C1 segment of cervical spinal cord (tissue), 14 donors: ENCODE measurements at regions not wholly inside any gene's neighbourhood (a gene's known extent, or its start where the extent isn't known, plus 50 kb on each side); places are given as distances from the start of the nearest gene placed in this dataset.

Experiments
- DNase-seq, 14 donors: peaks; one replicate each; lab custom pipeline; 2025; lab: John Stamatoyannopoulos, UW

DNA sequence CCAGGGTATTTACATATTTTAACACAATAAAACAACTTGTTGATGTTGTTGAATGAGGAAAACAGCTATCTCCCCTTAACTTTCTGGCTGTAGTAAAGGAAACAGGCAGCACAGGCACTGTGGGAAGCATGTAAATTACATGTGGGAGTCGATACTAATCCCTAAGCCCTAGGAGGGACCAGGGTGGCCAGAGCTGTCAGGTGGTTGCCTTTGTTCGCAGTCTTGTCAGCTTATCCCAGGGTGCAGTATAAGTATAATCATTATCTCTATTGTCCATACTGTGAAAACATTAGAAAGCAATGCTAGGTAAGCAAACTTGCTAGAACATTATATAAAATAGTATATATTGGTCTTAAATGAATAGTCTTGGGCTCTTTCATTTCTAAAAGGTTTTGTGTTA, 125.6 kb upstream of the RPS23 start:
- DNase-seq: no peak

DNA sequence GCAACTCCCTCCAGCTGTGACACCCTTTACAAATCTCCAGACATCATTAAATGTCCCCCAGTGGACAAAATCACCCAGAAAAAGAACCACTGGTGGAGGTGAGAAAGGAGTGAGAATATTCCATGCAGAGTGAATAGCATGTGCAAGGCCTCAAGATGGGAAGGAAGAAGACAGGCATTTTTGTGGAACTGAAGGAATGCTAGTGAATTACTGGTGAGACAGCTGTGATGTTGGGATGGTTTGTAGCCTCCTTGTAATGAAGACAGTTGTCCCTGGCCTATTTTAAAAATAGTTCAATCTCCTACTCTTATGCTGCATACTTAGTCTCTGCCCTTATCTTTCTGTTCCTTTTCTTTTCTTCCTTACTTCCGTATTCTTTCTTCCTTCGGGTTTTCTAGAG, 124.9 kb upstream of the RPS23 start:
- no peak for DNase-seq

DNA sequence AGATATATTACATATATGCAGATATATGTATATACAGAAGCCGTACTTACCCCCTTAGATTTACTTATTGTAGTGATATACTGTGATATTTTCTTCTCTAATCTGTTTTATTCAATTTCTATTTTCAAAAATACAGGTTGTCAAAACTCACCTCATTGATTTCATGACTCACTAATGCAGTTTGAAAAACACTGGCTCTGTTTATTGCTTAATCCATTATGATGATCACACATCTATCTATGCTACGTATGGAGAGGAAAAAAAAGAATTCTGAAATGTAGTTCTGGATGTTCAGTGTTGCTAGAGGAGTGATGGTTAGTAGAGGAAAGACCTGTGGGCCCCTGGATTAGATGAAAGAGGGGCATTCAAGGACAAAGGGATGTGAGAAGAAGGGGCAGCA, 121.0 kb upstream of the RPS23 start:
- DNase-seq: no peak

DNA sequence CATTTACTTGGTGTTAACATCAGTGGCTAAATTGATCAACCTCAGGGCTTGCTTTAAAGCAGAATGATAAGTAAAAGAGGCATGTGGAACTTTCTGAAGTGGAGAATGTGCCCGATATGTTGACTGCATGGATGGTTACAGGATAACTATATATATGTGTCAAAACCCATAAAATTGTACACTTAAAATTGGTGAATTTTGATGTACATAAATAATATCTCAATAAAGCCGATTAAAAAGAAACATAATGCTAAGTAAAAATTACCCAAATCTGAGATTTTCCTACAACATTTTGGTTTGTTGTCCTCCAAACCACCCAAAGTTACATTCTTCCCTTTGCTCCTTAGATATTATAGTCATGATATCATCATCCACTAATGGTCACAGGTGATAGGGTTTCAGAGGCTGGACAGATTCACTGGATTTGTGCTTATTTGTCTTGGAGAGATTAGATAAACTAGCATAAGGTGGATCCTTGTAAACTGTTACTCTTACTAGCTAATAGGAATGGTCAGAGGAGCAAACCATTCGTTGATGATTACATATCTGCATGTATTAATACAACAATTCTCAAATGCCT, 119.7 kb upstream of the RPS23 start:
- no peak for DNase-seq

DNA sequence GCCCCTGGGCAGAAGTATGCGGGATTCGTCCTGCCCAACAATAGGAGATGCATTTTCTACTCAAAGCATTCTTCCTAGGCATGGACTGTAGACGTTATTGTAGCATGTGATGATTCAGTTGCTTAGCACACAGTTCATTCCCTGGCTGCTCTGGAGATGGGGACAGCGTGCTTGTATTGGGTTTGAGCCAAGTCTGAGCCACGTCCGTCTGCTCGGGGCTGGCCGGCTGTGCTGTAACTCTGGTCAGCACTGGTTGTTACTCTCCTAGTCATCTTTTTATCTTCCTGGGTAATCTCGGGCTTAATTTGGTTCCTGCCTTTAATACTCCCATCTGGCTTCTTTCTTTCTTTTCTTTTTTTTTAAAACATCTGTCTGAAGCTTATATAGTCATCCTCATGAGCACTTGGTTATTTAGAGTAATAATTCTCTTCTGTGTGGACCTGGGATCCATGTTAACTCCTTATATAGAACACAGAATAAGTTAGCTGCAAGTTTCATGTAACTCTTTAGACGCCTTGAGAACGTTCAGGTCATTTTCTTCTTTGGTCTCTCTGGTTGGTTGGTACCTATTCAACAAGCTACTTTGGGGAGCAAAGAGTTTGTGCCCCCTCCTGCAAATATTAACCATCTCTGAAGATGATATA, 118.8 kb upstream of the RPS23 start:
- DNase-seq: peak in 7 of 14 donors; percentile 1 to 25 (median 4)

DNA sequence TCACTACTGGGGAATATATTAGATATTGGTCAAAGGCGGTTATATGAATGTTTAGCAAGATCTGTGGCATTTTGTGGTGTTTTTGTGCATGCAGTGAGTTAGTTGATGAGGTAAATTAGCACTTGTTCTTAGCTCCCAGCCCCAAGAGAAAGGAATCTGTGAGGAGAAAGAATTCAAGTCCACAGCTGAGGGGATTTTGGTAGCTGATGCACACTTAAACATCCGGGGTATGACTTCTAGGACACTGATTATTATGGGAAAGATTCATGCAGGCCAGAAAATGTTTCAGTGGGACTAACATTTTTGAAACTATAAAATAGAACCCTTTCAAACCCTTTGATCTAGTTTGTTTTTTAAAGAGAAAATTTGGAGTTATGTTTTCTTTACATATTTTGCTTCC, 118.2 kb upstream of the RPS23 start:
- DNase-seq: no peak

DNA sequence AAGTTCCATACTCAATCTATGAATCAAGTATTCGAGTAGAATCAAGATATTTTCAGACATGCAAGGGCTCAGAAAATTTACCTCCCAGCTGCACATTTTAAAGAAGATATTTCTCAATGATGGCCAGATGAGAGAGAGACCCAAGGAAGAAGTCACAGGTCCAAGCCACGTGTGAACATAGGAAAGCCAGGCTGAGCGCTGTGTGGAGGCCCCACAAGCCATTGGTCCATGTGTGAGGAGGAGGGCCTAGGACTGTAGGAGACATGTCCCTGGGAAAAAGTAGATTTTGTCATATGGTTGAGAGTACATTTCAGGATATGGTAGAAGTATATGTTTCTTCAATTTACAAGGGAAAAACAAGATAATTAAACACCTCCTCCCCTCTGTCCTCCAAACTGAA, 115.8 kb upstream of the RPS23 start:
- no peak for DNase-seq

DNA sequence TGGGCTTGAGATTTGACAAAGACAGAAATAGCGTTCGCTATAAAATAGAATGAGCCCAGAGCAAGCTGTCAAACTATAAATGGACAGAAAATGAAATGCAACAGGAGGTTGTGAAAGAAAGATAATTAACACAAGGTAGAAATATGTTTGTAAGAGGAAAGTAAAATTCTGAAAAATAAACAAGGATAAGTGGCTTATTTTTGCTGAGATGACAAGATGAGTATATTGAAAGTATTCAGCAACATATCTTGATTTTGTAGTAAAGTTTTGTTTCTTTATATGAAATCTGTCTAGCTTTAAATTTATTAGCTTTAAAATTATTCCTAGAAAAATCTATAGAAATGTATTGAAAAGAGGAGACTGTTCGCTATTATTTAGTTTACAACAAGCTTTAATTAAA, 111.9 kb upstream of the RPS23 start:
- DNase-seq: no peak

DNA sequence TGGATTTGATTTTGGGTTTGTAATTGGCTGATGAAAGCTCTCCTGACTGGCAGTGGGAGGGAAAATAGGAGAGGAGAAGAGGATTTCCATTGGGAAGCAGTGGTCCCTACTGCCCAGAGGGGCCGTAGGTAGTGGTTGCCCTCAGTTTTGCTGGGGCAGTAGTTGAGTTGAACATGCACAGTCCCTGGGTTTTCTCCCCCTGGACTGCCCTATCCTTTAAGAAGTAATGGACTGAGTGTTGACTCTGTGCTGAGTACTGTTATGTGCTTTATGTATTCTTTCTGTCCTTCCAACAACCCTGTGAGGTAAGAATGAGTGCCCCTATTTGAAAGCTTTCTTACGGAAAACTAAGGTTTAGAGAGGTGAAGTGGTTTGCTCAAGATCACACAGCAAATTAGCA, 111.2 kb upstream of the RPS23 start:
- no peak for DNase-seq

DNA sequence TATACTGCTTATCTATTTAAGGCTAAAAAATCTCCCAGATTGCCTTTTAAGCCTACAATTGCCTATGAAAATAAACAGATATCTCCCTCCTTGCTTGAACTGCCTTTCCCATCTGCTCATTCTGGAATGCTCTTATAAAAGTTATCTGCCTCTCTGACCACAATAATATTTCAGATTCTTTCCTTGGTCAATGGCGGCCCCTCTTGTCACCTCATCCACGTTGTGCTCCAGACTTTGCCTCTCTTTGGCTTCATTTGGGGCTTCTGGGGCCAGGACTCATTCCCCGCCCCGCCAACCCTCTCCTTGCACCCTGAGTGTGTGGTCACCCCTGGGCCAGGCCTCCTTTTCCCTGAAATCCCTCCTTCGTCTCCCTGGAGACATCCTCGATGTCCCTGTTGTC, 110.0 kb upstream of the RPS23 start:
- no peak for DNase-seq

DNA sequence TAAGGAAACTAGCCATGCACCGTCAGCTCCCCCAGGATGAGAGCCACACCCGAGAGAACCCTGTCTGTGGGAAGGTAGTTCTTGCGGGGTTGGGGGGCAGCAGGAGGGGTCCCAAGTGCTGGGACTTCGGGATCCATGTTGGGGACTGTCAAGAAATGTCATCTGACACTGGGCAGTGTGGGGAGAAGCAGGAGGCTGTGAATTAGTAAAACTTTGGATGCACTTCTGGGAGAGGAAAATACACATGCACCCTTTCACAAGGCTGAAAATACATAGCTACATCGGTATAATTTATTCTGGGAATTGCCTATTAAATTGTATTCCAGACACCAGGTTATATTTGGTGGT, 109.6 kb upstream of the RPS23 start:
- DNase-seq: no peak

DNA sequence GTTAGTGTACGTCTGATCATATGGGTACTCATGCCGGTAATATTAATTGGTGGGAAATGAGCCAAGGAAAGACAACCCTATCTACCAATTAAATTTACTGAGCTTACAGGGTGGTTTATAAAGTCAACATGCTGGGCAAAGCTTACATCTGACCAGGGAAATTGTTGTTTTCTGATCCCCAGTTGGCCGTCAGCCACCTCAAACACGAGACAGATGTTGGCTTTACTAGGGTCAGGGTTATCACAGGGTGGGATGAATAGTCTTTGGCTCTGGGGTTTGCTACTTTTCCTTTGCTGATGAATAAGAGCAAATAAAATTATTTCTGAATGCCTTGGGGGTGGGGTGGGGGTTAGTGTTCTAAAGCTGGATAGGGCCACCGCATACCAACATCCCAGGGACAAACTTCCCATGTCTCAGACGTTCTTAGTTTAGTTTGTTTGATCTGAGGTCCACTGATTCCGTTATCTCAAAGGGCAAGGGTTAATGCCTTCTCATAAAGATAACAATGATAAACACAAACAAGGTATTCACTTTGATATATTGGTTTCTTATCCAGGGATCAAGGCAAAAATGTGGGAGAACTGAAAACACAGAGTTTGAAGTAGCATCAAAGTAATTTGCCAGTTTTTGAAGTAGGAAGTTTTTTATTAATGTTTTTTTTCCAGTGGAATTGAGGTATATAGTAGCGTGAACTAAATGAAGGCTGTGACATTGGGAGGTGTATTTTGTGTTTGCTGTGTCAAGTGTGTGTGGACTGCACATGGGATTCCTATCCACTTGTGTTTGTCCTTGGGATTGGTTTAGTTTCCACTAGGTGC, 109.1 kb upstream of the RPS23 start:
- DNase-seq: no peak

DNA sequence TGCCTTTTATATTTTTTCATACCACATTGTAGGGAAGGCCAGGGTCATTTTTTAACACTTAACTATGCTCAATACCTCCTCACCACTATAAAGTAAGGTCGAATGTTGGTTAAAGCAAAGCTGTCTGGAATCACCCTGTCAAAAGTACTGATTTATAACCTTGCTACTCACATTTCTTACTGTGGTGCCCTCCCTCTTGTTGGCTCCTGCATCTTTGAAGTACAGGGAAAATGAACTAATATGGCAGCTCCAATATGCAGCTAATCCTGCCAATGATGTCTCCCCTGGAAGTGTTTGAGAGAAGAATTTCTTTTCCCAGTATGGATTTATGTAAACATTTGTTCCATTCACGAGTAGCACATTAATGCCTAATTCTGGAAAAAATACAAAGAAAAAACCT, 108.4 kb upstream of the RPS23 start:
- no peak for DNase-seq

DNA sequence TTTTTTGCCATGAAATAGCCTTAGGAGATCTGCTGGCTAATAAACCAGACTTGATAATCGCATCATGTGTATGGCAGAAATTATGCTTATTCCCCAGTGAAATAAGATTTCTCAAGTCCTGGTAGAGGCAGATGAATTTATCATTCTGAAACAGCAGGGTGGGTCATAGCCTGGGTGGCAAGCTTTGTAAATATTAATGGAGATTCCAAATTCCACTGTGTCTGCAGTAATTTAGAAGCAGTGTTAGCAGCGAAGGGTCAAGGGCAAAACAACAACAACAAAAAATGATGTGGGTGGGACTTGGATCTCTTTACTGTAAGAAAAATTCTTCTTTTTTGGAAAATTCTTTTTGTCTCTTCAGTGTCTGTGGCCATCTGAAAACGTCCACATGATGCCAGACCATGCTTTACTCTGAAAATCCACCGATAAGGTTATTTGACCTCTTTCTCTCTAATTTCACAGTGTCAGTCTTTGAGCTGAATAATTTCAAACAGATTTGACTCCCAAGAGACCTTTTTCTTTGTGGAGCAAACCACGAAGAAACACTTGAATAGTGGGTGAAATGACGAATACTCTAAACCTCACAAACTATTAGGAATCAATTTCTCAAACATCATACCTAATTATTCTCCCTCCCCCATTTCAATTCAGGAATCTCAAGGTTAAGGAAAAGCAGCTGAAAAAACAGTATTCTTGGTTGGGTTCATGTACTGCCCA, 106.0 kb upstream of the RPS23 start:
- DNase-seq: no peak

DNA sequence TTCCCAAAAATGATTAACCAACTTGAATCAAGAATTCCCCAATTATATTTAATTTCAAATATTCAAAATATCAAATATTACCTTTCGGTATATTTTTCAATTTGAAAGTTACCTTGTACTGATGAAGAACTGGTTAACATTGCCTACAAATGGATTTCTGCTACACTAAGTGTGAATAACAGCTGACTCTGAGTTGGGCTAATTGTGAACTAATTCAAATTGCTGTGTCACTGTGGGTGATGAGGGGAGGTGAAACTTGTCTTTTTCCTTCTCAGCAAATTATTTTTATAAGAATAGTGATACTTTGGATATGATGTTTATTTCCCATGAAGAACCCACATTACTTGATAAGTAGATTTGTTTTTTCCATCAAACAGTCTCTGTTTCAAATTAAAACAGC, 103.4 kb upstream of the RPS23 start:
- no peak for DNase-seq

DNA sequence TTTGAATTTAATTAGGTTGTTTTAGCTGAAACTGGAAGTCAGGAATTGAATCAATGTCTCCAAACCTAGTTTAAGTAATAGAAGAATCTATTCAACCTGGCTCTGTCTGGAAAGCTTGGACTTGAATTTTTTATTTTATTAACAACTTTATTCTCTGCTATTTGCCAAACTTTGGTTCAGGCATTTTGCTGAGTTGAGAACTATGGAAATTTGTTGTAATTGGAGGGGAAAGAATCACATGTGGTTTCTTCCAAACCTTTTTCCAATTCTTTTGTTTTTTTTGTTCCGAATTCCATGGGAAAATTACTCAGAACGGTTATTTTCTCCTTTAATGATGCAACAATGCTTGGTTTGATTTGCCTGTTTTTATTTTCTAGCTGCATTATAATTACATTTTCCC, 98.2 kb upstream of the RPS23 start:
- DNase-seq: no peak

DNA sequence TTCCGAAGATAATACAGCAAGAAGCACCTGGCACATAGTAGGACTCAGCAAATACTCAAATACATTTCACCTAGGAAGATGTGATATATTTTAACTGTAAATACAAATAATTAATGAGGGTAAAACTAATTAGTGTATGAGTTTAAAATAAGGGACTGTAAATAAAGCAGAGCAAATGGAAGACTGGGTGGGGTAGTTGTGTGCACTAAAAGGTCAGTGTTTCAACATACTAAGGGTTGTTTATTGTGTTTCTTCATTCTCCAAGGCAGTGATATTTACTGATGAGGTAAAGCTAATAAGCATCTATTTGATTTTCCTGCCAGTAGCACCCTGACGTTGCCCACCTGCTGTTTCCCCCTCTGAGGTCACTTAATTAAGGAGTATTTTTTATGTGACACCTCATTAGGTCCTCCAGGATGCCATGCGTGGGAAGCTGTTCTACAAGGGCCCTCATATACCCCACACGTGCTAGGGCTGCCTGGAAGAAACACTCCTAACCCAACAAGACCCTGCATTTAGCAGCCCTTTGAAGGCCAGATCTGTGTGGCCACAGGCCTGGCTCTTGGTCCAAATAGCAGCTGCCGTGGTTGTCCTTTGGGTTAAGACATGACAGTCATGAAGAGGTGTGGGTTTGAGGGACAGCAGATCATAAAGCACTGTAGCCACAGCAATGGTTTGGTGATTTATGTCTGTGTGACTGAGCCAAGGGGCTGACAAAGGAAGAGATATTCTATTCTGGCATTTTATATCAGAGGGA, 97.5 kb upstream of the RPS23 start:
- no peak for DNase-seq

DNA sequence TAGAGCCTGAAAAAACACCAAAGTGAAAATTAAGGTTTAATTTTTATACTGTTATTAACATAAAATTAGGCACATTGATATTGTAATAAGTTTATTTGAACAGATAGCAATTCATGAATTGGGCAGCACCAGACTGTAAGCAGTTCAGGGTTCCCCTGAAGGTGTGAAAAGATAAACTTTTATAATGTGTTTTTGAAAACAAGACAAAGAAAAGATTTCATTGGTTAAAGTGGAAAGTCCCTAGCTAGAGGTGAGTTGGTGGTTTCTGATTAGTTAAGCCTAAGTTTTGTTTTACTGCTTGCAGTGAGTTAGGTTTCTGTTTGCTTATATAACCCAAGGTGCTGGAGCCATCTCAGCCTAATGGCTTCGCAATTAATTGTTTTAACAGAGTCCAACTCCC, 96.5 kb upstream of the RPS23 start:
- no peak for DNase-seq

DNA sequence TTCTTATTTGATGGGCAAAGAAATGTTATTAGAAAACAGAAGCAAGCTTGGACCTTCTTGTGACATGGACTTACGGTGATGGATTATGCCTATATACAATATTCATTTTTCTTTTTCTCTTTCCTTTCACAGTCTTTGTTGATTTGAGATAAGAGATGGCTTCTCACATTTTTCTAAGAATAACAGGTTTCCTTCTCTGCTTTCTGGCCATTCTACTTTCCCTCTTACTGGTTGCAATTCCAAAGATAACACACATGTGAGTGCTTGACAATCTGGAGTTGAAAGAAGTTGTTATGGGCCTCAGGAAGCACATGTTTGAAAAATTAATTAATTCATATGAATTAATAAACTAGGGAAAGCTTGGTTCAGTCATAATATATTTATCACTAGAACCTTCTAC, 89.8 kb upstream of the RPS23 start:
- DNase-seq: no peak

DNA sequence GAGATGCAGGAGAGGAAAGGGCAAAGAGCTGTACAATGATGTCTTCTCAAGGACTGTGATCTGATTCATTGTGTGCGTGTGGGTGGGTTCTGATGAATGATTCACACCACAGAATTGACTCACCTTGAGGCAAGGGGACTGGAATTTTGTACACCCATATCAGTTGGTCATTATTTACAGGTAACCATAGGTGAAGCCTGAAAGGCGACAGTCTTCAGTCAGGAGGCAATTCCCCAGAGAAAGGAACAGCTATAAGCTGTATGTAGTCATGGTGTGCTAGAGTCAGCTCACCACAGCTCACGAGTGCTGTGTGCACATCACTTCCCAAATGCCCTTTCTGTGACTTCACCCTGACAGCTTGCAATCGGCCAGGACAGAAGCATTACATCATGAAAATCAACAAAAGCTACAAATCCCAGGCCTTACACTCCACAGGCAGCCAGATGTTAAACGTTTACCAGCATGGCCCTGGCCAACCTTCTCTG, 87.6 kb upstream of the RPS23 start:
- DNase-seq: no peak

DNA sequence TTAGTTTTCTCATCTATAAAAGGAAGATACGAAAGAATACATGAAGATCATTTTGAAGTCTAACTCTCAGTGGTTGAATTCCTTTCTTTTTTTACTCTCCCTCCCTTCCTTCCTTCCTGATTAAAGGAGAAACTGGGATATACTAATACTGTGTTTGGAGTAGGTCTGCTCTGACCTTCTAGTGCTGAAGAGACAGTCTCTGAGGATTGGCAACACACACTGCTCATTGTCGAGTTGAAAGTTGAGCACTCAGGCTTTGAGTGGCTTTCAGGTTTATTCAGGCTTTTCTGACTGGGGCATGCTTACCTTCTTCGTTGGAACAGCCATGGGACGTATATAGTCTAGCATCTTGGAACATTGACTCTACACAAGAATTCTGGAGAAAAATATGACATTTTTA, 86.9 kb upstream of the RPS23 start:
- no peak for DNase-seq

DNA sequence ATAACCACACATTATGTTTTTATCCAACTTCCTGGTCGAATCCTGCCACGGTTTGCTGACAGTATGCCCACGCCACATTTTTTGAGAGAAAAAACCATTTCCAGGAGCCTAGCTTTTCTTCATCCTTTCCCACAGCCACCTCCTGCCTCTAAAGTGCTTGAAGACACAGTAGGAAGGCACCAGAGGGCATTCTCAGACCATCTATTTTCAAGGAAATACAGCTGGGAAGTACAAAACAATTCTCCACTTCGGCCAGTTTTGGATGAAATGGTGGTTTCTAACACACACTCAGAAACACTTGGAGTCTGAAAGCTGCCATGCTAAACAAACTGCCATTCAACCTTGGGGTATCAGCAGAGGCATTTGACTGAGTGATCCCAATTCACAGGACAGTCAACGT, 86.3 kb upstream of the RPS23 start:
- peak in 2 of 14 donors; percentile 1 to 8 for DNase-seq
